ENCODE measurements at regions not wholly inside any gene's neighbourhood (a gene's known extent, or its start where the extent isn't known, plus 50 kb on each side); places are given as distances from the start of the nearest gene placed in this dataset.

DNA sequence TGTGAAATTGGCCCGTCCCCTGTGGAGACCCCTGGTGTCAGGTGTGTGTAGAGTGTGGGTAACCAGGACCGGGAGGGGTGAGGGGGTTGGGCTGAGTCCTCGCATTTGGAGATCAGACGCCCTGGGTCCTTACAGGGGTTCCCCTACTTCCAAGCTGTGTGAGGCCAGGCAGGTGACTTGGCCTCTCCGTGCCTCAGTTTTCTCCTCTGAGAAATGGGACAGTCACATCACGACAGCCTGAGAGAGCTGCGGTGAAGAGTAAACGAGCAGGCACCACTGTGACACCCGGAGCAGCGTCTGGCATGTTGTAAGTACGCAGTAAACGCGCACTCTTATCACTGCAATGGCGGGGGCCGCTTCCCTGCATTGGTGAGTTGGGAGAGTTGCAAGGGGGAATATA, 152.5 kb upstream of the CIBAR2 start:
- TF ChIP-seq MAZ (IDR thresholded peaks at IDR 0.05; ENCODE audit: borderline replicate concordance, low read depth, low read length) (no peak), RAD21 (IDR thresholded peaks at IDR 0.05; ENCODE audit: low read length) (no peak), POLR2A (IDR thresholded peaks at IDR 0.05; ENCODE audit: low read depth, low read length) (no peak), SMC3 (IDR thresholded peaks at IDR 0.05; ENCODE audit: low read depth, low read length) (no peak)
- TF ChIP-seq, protein P1, sequence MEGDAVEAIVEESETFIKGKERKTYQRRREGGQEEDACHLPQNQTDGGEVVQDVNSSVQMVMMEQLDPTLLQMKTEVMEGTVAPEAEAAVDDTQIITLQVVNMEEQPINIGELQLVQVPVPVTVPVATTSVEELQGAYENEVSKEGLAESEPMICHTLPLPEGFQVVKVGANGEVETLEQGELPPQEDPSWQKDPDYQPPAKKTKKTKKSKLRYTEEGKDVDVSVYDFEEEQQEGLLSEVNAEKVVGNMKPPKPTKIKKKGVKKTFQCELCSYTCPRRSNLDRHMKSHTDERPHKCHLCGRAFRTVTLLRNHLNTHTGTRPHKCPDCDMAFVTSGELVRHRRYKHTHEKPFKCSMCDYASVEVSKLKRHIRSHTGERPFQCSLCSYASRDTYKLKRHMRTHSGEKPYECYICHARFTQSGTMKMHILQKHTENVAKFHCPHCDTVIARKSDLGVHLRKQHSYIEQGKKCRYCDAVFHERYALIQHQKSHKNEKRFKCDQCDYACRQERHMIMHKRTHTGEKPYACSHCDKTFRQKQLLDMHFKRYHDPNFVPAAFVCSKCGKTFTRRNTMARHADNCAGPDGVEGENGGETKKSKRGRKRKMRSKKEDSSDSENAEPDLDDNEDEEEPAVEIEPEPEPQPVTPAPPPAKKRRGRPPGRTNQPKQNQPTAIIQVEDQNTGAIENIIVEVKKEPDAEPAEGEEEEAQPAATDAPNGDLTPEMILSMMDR (conservative IDR thresholded peaks at IDR 0.05; ENCODE audit: low read depth, low read length), result no peak

Measured in IMR-90 (cell line).